MM.1S (cell line): ENCODE measurements at regions not wholly inside any gene's neighbourhood (a gene's known extent, or its start where the extent isn't known, plus 50 kb on each side); places are given as distances from the start of the nearest gene placed in this dataset.

Source experiments
- DNase-seq: peaks from one replicate; pipeline ENCODE4 v3.0.0-alpha.2; 2015
- H2AFZ ChIP-seq: fragments of 300-600 bp; sonication (generic); 2 replicates; pipeline ENCODE4 v1.6.0; 2016; ENCODE audit warnings: antibody characterized with exemption, low read length
- H3F3A ChIP-seq: fragments of 300-600 bp; sonication (generic); 2 replicates; pipeline ENCODE4 v1.6.1; 2016; ENCODE audit warnings: mild to moderate bottlenecking, antibody characterized with exemption, low read length, moderate library complexity, mixed read lengths; ENCODE audit not compliant: insufficient read depth
- H3K27ac ChIP-seq: fragments of 300-600 bp; sonication (generic); 2 replicates; pipeline ENCODE4 v1.5.1; 2016; ENCODE audit warnings: mild to moderate bottlenecking, low read length
- H3K27me3 ChIP-seq: fragments of 300-600 bp; sonication (generic); replicated peaks from 2 replicates; pipeline ENCODE4 v1.6.0; 2016; ENCODE audit warnings: low read length; ENCODE audit not compliant: insufficient read depth
- H3K36me3 ChIP-seq: fragments of 300-600 bp; sonication (generic); replicated peaks from 2 replicates; pipeline ENCODE4 v1.6.1; 2016; ENCODE audit warnings: mild to moderate bottlenecking, low read length, mixed read lengths; ENCODE audit not compliant: insufficient read depth
- H3K4me1 ChIP-seq: fragments of 300-600 bp; sonication (generic); 2 replicates; pipeline ENCODE4 v1.6.1; 2016; ENCODE audit warnings: low read length, mixed read lengths
- H3K4me2 ChIP-seq: fragments of 300-600 bp; sonication (generic); 2 replicates; pipeline ENCODE4 v1.6.0; 2016; ENCODE audit warnings: low read depth, low read length
- H3K4me3 ChIP-seq: fragments of 300-600 bp; sonication (generic); 2 replicates; pipeline ENCODE4 v1.5.1; 2016; ENCODE audit warnings: low read length, mixed read lengths
- H3K79me2 ChIP-seq: fragments of 300-600 bp; sonication (generic); 2 replicates; pipeline ENCODE4 v1.6.1; 2016; ENCODE audit warnings: mixed run types, low read length, mixed read lengths
- H3K9ac ChIP-seq: fragments of 300-600 bp; sonication (generic); 2 replicates; pipeline ENCODE4 v1.6.1; 2016; ENCODE audit warnings: low read length, mixed read lengths
- H3K9me2 ChIP-seq: fragments of 300-600 bp; sonication (generic); replicated peaks from 2 replicates; pipeline ENCODE4 v1.6.1; 2016; ENCODE audit warnings: mild to moderate bottlenecking, low read length, mixed read lengths; ENCODE audit not compliant: insufficient read depth
- H3K9me3 ChIP-seq: fragments of 300-600 bp; sonication (generic); replicated peaks from 2 replicates; pipeline ENCODE4 v1.6.1; 2016; ENCODE audit warnings: mild to moderate bottlenecking, low read length, mixed read lengths; ENCODE audit not compliant: insufficient read depth
- H4K20me1 ChIP-seq: fragments of 300-600 bp; sonication (generic); 2 replicates; pipeline ENCODE4 v1.6.1; 2016; ENCODE audit warnings: mild to moderate bottlenecking, low read length, moderate library complexity, mixed read lengths; ENCODE audit not compliant: insufficient read depth
- EZH2 ChIP-seq: fragments of 300-600 bp; sonication (generic); optimal IDR thresholded peaks from 2 replicates; pipeline ENCODE3; 2017; ENCODE audit warnings: low read depth, mild to moderate bottlenecking, antibody characterized with exemption, low read length, mixed read lengths
- EZH2phosphoT487 ChIP-seq: fragments of 300-600 bp; sonication (generic); IDR thresholded peaks from 2 replicates; pipeline ENCODE4 v1.6.1; 2018; ENCODE audit warnings: antibody characterized with exemption, low read length
- TF ChIP-seq, protein P1 (sequence below): fragments of 300-600 bp; sonication (generic); IDR thresholded peaks from 2 replicates; pipeline ENCODE4 v1.5.1; 2016; ENCODE audit warnings: antibody characterized with exemption, low read length, mixed read lengths

DNA sequence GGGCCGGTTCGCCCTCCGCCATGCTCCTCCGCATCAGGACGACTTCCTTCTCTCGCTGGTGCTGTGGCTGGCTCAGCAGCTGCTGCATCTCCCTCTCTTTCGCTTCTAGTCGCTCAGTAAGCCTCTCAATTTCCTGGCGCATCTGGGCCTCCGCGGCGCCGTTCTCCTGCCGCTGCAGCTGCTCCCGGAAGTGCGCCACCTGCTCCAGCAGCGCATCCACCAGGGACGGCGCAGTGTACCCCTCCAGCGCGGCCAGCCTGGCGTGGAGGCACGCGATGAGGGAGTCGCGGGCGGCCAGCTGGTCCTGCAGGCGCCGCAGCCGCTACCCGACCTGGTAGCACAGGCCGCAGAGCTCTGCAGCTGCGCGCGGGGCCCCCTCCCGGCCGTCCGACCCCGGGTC, 97.4 kb upstream of the MED14 start:
- Histone ChIP-seq H4K20me1 (no peaks in the 10 kb centered on the region), H3K4me1 (no peaks in the 10 kb centered on the region), H3K9ac (no peak overlapping the region), H3K27me3 (no peaks in the 10 kb centered on the region), H3K4me3 (no peak overlapping the region), H3F3A (no peaks in the 10 kb centered on the region), H3K36me3 (no peaks in the 10 kb centered on the region), H3K9me2 (no peaks in the 10 kb centered on the region), H2AFZ (no peak overlapping the region), H3K4me2 (no peak overlapping the region), H3K9me3 (no peaks in the 10 kb centered on the region), H3K27ac (no peak overlapping the region), H3K79me2 (no peaks in the 10 kb centered on the region)
- DNase-seq, result no peak
- TF ChIP-seq EZH2 (no peak), EZH2phosphoT487 (no peak)
- TF ChIP-seq, protein P1, sequence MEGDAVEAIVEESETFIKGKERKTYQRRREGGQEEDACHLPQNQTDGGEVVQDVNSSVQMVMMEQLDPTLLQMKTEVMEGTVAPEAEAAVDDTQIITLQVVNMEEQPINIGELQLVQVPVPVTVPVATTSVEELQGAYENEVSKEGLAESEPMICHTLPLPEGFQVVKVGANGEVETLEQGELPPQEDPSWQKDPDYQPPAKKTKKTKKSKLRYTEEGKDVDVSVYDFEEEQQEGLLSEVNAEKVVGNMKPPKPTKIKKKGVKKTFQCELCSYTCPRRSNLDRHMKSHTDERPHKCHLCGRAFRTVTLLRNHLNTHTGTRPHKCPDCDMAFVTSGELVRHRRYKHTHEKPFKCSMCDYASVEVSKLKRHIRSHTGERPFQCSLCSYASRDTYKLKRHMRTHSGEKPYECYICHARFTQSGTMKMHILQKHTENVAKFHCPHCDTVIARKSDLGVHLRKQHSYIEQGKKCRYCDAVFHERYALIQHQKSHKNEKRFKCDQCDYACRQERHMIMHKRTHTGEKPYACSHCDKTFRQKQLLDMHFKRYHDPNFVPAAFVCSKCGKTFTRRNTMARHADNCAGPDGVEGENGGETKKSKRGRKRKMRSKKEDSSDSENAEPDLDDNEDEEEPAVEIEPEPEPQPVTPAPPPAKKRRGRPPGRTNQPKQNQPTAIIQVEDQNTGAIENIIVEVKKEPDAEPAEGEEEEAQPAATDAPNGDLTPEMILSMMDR, result no peak

DNA sequence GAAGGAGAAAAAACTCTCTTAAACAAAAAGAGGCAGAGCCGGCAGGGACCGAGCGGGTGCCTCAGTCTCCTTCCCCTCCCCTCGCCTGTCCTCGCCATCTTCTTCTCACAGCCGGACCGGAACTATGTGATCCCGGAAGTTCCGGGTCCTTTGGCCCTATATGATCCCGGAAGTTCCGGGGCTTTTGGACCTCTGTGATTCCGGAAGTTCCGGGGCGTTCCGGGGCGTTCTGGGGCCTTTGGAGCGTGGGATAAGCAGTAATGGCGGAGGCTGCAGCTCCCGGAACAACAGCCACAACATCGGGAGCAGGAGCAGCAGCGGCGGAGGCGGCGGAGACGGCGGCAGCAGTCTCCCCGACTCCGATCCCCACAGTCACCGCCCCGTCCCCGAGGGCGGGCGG, 98.9 kb upstream of the MED14 start:
- no peak for DNase-seq
- no peak overlapping the region for H3K9ac ChIP-seq
- H3K9me2 ChIP-seq, result no peaks in the 10 kb centered on the region
- H3K27me3 ChIP-seq, result no peaks in the 10 kb centered on the region
- no peaks in the 10 kb centered on the region for H3K36me3 ChIP-seq
- H3F3A ChIP-seq, result no peaks in the 10 kb centered on the region
- H3K79me2 ChIP-seq, result no peaks in the 10 kb centered on the region
- H2AFZ ChIP-seq, result no peak overlapping the region
- H3K4me3 ChIP-seq, result no peak overlapping the region
- no peak overlapping the region for H3K4me2 ChIP-seq
- H3K27ac ChIP-seq, result no peak overlapping the region
- H3K4me1 ChIP-seq, result no peaks in the 10 kb centered on the region
- no peak for TF ChIP-seq EZH2
- TF ChIP-seq, protein P1, result no peak
- TF ChIP-seq EZH2phosphoT487, result no peak
- no peaks in the 10 kb centered on the region for H3K9me3 ChIP-seq
- H4K20me1 ChIP-seq, result no peaks in the 10 kb centered on the region

DNA sequence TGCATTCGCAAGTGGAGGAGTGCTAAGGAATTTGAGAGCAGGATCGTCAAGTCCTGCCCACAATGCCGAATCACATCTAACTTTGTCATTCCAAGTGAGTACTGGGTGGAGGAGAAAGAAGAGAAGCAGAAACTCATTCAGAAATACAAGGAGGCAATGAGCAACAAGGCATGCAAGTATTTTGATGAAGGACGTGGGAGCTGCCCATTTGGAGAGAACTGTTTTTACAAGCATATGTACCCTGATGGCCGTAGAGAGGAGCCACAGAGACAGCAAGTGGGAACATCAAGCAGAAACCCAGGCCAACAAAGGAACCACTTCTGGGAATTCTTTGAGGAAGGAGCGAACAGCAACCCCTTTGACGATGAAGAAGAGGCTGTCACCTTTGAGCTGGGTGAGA, 100.2 kb upstream of the MED14 start:
- no peaks in the 10 kb centered on the region for H3K9me2 ChIP-seq
- no peak overlapping the region for H3K27ac ChIP-seq
- no peak overlapping the region for H3K4me3 ChIP-seq
- H3K79me2 ChIP-seq, result no peaks in the 10 kb centered on the region
- no peaks in the 10 kb centered on the region for H3K4me1 ChIP-seq
- no peaks in the 10 kb centered on the region for H3K36me3 ChIP-seq
- H3K4me2 ChIP-seq, result no peak overlapping the region
- no peaks in the 10 kb centered on the region for H4K20me1 ChIP-seq
- H3K9ac ChIP-seq, result no peak overlapping the region
- no peak for TF ChIP-seq EZH2
- no peak for TF ChIP-seq EZH2phosphoT487
- TF ChIP-seq, protein P1, result no peak
- H3K9me3 ChIP-seq, result no peaks in the 10 kb centered on the region
- no peak overlapping the region for H2AFZ ChIP-seq
- H3K27me3 ChIP-seq, result no peaks in the 10 kb centered on the region
- DNase-seq, result no peak
- H3F3A ChIP-seq, result no peaks in the 10 kb centered on the region
